GM19372 (cell line): ENCODE measurements at regions not wholly inside any gene's neighbourhood (a gene's known extent, or its start where the extent isn't known, plus 50 kb on each side); places are given as distances from the start of the nearest gene placed in this dataset.

Experiments used
- ATAC-seq: cut with Tn5 transposase; IDR thresholded peaks from one replicate; pipeline ENCODE4 v1.9.1; 2021; ENCODE audit warnings: mild to moderate bottlenecking, low read depth, moderate library complexity; ENCODE audit not compliant: unreplicated experiment

- peak; percentile 96 for ATAC-seq
Observed at GRCh38 chr4:171639540-171639939, 173.7 kb upstream of the GALNTL6 start.

DNA sequence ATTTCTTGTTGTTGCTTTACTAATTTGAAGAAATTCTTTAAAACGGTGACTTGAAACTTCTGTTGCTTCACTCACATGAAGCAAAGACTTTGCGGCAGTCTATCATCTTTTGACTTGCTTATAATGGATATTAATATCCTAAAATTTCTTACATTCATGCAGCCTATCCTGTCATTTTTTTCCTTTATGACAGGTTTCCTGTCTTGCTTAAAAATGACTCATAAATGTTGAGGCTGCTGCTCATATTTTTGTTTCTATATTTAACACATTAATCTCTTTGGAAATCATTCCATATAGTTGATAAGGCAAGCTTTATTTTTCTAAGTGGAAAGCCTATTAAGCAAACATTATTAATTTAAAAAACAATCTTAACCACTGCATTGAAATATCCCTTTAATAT lies 176.6 kb upstream of the GALNTL6 start:
- no peak for ATAC-seq

GRCh38 chr4:171629737-171630136 lies 183.5 kb upstream of the GALNTL6 start:
- no peak for ATAC-seq

DNA sequence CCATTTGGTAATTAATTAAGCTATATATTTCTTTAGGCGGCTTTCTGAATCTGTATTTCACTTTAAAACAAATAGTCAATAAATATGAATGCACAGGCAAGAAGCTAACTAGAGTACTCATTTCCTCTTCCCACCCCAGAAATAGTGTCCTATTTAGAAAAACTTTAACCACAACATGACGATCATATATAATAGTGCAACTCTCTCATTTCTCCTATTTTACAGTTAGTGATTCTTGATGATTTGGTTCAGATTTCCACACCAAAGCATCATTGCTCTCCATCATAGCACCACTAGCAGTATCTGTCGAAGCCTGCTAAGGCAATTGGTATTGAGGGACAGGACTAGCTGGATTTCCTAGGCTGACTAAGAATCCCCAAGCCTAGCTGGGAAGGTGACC lies 184.0 kb upstream of the GALNTL6 start:
- peak; percentile 88 for ATAC-seq

DNA sequence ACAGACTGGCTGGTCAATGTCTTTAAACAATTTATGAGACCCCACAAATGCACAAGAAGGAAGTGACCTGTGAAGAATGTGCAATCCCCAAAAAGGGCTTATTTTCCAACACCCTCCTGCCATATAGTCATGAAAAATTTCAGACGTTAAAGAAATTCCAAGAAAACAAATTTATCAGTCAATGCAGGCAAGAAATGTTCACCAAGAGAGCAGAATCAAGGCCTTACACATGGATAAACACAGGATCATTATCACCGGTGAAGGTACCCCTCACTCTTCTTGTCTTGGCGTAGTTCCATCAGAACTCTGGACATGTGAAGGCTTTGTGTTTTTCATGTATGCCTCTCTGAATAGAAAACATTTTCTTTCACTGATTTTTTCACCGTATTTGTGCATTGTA lies 186.7 kb upstream of the GALNTL6 start:
- ATAC-seq, result no peak

DNA sequence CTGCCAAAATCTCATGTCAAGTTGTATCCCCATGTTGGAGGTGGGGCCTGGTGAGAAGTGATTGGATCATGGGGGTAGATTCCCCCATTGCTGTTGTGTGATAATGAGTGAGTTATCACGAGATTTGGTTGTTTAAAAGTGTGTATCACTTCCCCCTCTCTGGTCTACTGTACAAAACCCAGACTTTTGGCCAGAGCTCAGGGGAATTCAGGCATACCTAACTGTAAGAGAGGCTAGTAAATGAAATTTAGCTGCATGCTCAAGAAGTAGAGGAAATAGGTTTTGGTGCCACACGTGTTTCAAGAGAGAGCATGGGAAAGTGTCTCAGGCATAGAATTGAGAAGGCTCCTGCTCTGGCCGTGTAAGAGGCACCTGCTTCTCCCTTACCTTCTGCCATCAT lies 190.5 kb upstream of the GALNTL6 start:
- no peak for ATAC-seq

- no peak for ATAC-seq
Observed at GRCh38 chr4:171621646-171622045, 191.6 kb upstream of the GALNTL6 start.

DNA sequence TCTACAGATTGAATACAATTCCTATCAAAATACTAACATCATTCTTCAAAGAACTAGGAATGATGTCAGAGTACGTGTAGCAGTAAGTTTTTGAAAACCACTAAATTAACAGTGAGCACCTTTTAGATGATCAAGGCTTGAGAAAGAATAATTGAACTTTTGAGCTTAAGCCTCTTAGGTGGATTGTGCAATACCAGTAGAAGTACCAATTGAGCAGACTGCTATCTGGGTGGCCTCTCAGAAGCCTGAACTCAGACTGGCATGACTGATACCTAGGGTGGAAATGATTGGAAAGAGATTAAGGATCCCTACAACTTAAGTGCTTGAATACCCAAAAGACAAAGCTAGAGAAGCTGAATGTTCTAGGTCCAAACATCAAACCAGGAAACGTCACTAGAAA lies 200.3 kb upstream of the GALNTL6 start:
- no peak for ATAC-seq

GRCh38 chr4:171602638-171603355 lies 210.4 kb upstream of the GALNTL6 start:
- no peak for ATAC-seq

DNA sequence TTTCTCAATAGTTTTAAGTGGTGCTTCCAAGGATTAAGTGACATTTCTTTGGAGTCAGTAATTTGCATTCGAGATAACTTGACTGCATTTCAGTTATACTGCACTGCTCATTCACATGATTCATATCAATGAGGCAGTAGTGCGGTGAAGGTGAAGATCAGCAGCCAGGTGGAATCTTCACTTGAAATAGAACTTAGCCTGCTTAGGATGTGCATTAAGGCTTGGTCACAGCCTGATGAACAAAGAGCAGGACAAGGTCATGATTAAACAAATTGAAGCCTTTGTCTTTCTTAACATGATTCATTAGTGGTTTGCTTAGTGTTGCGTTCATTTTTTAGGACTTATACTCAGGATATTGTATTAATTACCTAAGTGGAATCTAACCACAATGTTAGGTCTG lies 212.1 kb upstream of the GALNTL6 start:
- no peak for ATAC-seq

DNA sequence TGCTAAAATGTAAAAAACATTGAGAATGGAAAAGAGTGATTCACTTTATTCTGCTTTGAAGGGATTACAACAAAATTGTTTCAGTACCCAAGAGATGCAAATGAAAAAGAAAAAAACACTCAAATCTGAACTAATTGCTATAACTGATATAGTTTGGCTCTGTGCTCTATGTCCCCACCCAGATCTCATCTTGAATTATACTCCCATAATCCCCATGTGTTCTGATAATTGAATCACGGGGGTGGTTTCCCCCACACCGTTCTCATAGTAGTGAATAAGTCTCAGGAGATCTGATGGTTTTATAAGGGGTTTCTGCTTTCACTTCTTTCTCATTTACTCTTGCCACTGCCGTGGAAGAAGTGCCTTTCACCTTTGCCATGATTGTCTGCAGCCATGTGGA lies 213.6 kb upstream of the GALNTL6 start:
- no peak for ATAC-seq

GRCh38 chr4:171594293-171594692 lies 218.9 kb upstream of the GALNTL6 start:
- ATAC-seq, result no peak

DNA sequence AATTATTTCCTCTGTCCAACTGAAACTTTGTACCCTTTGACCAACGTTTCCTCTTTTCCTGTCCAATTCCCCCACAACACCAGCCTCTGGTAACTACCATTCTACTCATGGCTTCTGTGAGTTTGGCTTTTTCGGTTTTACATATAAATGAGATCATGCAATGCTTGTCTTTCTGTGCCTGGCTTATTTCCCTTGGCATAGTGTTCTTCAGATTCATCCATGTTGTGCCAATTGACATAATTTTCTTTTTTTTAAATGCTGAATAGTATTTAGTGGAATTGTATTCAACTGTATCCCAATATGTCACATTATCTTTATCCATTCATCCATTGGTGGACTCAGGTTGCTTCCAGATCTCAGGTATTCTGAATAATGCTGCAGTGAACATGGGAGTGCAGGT lies 222.5 kb upstream of the GALNTL6 start:
- ATAC-seq, result no peak

DNA sequence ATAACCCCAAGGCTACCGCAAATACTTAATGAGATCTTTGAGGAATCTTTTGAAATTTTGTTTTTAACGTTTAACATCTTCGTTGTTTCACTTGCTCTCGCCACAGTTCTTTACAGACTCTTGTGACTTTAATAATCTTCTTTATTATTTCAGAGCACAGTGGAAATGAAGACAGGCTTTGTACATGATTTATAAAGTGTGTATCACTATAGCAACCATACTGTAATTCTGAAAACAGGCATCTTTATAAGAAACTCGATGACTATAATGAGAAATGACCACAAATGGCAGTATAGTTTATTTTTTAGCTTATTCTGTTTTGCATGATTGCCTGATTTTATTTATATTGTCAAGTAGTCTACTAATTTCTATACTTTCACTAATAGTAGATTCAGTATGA lies 224.4 kb upstream of the GALNTL6 start:
- ATAC-seq, result no peak

DNA sequence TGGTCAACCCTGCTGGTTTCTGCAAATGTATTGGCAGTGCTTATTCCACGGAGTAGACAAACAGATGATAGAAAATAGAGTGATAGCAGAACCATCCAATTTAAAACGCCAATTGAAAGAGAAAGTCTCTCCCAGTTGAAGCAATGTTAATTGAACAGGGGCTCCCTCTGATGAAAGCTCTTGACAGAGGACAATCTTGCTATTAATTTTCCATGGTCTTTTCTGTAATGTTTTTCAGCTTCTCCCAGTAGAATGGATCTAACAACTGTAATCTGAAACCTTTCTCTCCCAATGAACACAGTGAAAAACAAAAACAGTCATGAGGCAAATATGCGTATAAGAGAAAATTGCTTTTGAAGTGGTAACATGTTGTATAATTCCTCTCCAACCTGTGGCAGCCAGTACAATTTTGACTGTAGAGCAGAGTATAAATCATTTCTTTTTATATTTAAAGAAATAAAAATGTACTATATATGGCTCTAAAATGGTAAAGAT lies 225.1 kb upstream of the GALNTL6 start:
- no peak for ATAC-seq

DNA sequence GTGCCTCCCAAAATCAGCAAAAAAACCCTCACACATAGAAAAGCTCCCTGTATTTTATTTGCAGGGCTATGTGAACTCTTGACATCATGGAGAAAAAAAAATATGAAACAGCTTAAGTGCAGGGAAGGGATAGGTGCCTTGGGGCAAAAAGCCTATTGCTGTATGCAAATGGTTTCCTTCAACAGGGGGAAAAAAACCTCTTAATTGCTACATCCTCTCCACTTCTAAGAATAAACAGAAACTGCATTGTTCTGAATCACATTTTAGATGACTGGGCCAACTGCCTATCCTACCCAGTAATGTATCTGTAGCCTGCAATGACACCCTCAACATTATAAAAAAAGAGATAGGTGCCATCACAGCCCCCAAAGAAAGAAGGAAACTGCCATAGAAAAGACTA lies 229.4 kb upstream of the GALNTL6 start:
- no peak for ATAC-seq

DNA sequence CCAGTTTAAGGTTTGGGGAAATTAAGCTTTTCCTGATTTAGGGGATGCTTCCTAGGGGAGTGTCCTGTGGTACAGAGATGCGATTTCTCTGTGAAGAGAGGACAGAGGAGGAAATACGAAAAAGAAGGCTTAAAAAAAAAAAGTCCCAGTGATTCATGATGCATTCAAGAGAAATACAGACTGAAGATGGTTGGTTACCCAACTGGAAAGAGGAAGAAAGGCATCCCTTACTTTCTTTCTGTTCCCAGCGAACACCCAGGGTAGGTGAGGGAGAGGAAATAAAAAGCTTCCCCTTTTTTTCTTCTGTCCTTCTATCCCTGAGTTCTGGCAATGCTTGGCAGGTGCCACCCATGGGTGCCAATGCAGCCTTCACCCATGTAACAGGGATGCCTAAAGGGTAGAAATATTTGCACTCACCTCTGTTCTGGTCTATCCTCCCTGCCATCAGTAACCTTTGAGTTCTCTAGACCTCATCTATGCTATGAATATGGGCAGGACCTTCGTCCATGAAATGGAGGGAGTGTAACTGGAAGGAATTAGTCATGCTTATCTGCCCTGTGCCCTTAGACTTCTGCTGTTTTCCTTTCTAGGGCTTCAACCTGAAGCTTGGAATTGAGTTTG lies 230.1 kb upstream of the GALNTL6 start:
- ATAC-seq, result no peak

- ATAC-seq, result no peak
Observed at GRCh38 chr4:171573181-171573580, 240.0 kb upstream of the GALNTL6 start.

DNA sequence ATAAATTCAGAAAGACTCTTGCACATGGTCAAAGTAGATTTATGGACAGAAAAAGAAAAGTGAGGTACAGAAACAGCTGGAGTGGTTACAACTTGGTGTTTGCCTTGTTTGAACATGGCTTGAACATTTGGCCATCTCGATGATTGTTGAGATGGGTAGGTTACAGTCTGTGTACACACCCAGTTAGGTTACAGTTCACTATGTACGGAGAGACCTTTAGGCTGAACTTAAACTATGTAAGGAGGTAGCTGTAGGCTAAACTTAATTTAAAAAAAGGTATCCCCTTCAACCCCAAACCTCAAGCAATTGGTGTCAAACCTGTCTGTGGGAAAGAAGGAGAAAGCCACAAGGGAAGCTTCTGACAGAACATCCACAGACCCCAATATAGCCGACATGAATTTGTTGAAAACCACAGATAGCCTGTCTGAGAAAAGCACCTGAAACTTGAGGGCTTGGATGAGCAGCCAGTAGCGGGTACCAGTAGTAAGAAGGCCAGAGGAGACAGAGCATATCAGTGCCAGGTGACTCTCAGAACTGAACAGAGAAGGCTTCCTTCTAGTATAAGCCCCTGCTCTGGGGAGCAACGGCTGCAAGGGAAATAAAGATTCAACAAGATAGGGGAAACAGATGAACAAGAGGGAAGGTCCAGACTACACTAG lies 247.9 kb upstream of the GALNTL6 start:
- no peak for ATAC-seq

DNA sequence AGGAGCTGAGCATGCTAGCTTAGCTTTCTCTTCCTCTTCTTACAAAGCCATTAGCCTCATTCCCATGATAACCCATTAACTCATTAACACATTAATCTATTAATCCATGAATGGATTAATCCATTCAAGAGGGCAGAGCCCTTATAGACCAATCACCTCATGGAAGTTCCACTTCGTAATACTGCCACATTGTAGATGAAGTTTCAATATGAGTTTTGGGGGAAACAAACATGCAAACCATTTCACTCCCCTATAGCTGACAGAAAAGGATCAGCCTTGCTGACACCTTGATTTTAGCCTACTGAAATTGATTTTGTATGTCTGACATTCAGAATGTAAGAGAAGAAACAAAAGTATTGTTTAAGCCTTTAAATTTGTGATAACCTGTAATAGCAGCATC lies 251.8 kb upstream of the GALNTL6 start:
- ATAC-seq, result no peak

GRCh38 chr4:171553961-171554360 lies 259.2 kb upstream of the GALNTL6 start:
- no peak for ATAC-seq

GRCh38 chr4:171542640-171543039 lies 270.6 kb upstream of the GALNTL6 start:
- no peak for ATAC-seq
